SK-MEL-5 (cell line): ENCODE measurements at regions not wholly inside any gene's neighbourhood (a gene's known extent, or its start where the extent isn't known, plus 50 kb on each side); places are given as distances from the start of the nearest gene placed in this dataset.
"Not testable (repeated sequence)": the region's sequence is repeated elsewhere in the genome, so short reads cannot be mapped to it uniquely, and the experiment has no call there.

Experiments
- DNase-seq: peaks from one replicate; pipeline ENCODE4 v3.0.0-alpha.2; 2016; ENCODE audit warnings: low read depth, low spot score
- in situ Hi-C: cut with HindIII; loops from 2 replicates; pipeline ENCODE4 v1.10.0; 2016; ENCODE audit warnings: low sequenced_read_pairs, high pct_unique_total_duplicates, low pct_unique_long_range_greater_than_20kb

DNA sequence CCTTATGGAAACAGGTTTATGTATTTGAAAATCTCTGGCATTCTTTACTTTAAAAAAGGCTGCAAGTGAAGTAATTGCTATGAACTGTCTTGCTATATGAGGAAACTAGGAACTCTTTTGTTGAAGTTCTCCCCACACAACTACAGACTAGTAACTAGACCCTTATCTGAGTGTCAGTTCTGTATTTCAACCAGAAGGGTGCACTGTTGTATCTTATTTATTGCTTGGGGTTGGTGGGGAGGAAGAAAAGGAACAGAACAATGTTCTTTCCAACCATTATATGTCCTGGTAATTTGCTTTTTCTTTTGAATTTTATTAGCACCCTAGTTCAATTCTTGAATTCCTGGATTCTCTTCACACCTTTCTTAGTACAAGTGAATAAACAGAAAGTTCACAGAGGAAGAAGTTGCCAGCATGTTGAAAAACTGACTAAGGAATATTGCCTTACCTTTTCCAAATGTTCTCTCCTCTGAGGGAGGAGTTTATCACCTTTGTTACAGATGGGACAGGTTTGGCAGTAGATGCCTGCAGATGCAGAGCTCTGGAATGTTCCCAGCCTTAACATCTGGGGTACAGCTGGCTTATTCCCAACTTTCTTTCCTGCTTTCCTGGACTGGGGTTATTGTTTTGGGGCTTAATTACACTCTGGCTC is 162.4 kb upstream of the CFAP20DC start:
- peak; percentile 78 for DNase-seq
- in situ Hi-C loops: no loop called here

DNA sequence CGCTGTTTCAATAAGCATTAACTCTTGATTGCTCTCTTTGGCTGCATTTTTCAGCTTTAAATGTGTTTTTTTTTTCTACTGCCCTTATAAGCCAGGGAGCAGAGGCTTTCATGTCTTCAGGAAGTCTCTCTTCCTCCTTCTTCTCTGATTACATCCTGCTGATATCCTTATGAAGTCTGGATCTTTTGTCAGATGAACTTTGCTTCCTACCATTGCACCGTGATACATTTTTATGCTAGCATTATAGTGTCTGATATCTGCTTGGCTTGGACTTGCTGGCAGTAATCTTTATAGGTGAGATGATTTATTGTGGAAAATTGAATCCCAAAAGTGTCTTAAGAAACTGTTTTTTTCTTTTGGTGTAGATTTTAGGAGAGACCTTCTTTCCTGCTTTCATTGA is 160.4 kb upstream of the CFAP20DC start:
- DNase-seq: no peak
- in situ Hi-C loops: no loop called here

DNA sequence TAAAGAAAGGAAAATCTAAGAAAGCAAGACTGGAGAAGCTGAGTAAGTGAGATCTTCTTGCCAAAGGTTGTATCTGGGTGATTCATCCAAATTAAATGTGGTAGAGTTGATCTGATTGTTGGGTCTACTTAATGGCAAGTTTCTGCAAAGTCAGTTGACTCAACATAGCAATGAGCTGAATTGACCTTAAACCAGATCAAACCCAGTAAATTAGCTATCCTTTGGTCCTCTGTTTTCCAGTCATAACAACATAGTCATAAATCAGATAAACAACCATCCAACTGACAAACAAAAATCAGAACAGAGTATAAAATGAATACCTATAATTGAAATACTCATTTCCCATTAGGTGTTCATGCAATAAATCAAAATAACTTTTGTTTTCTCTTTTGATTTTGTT is 142.6 kb upstream of the CFAP20DC start:
- DNase-seq: no peak
- in situ Hi-C loops: no loop called here

DNA sequence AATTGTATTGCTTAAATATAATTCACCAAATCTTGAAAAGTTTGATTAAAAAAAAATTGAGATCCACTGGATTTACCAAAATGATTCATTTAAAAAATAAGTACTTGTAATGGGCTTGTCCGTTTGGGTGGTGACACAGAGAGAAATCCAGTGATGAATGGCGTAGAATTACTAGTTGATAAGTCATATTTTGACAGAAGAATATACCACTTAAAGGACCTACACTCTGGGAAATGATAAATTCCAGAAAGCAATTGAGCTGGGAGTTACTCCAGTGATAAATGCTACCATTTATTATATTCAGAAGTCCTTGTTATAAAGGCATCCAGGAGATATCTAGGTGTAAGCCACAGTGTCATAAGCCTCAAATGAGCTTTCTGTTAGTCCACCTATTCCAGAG is 141.8 kb upstream of the CFAP20DC start:
- in situ Hi-C loops: no loop called here
- no peak for DNase-seq

DNA sequence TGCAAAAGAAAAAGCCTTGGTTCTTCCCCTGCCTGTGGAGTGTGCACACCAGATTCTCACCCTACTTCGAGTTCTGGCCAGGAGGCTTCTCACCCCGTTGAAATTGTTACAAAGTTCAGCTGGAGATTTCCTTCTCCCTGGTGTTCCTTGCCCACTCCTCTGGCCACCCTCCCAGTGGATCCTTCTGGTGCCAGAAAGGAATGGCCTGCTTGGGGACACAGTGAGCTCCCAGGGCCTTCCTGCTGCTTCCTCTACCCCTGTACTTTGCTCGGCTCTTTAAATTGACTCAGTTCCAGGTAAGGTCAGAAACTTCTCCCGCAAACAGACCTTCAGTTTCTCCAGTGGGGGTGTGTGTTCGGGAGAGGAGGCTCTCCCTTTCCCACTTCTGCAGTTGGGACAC is 140.1 kb upstream of the CFAP20DC start:
- in situ Hi-C loops: no loop called here
- no peak for DNase-seq

DNA sequence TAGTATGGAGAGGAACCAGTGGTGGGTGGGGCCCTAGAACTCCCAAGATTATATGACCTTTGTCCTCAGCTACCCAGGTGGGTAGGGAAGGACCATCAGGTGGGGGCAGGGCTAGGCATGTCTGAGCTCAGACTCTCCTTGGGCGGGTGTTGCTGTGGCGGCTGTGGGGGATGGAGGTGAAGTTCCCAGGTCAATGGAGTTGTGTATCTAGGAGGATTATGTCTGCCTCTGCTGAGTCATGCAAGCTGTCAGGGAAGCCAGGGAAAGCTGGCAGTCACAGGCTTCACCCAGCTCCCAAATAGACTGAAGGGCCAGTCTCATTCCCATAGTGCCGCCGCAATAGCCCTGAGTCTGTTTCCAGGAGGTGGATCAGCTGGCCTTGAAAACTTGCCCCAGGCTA is 139.7 kb upstream of the CFAP20DC start:
- in situ Hi-C loops: no loop called here
- peak; percentile 10 for DNase-seq

DNA sequence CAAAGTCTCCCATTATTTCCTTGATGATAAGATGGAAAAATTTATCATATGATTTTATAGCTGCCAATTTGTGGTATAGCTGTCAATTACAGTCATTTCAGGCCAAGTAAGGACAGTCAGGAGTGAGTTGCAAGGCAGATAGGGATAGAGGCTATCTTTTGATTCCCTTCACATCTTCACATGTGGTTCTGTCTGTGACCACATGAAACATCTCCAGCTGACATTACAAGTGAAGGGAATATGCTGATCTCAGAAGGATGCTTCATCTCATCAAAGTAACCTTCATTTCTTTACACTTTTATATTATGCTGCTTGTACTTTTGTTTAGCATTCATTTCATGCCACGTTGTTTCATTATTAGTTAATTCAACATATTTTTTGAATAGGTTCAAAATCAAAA is 136.9 kb upstream of the CFAP20DC start:
- peak; percentile 13 for DNase-seq
- in situ Hi-C loops: no loop called here

DNA sequence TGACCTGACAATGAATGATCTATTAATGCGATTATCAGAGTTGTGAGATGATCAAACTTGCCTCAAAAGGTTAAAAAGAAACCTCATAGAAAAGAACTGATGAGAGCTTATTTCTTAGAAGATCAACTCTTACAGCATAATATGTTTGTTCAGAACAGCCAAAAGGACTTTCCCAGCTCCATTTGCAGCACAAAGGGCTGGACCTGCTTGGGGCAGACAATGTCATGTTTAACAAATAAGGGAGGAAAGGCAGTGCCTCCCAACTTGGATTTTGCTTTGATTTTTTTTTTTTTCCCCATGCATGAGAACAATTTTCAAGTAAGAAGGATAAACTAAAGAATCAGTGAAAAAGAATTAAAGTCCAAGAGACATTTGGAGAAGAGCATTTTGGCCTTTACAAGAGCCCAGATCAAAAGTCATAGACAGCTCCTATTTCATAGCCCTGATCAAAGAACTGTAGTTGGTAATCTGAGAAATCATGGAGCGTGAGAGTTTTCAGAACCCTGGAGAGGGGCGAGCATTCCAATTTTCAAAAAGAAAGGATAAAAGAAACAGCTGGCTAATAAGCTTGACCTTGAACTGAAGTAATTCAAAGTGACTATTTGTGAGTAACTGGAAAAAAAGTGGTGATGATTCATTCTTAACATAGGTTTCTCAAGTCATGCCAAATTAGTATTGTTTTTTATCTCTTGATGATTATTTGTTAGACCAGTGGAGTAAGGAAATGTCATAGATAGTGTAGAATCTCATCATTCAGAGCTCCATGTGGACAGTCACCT is 136.0 kb upstream of the CFAP20DC start:
- in situ Hi-C loops: no loop called here
- no peak for DNase-seq

DNA sequence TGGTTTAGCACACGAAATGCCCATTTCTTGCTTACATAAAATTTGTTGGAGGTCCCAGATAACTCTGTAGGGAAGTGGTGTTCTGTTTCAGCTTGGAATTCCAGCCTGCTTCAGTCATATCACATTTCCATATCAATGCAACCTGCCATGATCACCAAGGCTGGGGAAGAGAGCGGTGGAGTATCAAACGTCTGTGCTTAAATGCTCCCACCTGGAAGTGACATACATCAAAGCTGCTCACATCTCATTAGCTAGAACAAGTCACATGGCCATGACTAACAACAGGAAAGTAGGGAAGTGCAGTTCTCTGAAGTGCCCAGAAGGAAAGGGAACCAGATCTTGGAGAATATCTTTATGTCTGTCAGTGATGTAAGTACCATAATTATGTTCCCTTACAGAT is 130.2 kb upstream of the CFAP20DC start:
- no peak for DNase-seq

DNA sequence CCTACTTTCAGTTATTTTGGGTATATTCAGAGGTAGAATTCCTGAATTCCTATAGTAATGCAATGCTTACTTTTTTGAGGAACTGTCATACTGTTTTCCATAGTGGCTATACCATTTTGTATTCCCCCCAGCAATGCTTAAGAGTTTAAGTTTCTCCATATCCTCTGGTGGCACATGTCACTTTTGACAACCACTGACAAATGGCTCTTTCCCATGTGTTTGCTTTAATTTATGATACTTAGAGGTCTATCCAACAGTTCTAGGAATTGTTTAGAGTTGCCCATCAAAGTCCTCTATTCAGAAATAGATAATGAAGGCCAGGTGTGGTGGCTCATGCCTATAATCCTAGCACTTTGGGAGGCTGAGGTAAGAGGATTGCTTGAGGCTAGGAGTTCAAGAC is 128.9 kb upstream of the CFAP20DC start:
- in situ Hi-C loops: no loop called here
- no peak for DNase-seq

More for the DNA sequence above, 130.2 kb upstream of the CFAP20DC start:
- in situ Hi-C loops: no loop called here

DNA sequence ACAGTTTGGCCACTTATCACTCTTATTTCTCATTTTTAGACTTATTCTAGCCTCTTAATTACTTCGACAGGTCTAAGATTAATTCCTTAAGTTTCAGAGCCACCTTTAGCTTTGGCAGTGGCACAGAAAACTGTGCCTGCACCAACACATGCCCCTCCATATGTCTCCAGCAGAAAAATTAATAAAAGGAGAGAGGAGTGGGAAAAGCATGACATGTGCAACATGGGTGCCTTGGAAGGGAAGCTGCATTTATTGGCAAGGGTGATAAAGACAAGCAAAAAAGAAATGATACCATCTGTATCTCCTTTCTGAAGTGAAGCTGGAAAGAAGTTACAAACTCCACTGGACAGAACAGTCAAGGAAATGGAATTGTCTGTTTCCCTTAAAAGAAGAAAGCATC is 121.7 kb upstream of the CFAP20DC start:
- in situ Hi-C loops: no loop called here
- no peak for DNase-seq

DNA sequence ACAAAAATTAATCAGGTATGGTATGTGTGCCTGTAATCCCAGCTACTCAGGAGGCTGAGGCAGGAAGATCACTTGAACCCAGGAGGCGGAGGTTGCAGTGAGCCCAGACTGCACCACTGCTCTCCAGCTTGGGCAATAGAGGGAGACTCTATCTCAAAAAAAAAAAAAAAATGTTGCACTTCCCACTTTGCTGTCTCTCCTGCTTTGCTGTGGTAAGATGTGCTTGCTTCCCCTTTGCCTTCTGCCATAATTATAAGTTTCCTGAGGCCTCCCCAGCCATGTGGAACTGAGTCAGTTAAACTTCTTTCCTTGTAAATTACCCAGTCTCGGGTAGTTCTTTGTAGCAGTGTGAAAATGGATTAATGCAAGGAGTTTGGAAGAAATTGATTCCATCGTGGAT is 120.3 kb upstream of the CFAP20DC start:
- in situ Hi-C loops, DNase-seq: not testable (repeated sequence)

DNA sequence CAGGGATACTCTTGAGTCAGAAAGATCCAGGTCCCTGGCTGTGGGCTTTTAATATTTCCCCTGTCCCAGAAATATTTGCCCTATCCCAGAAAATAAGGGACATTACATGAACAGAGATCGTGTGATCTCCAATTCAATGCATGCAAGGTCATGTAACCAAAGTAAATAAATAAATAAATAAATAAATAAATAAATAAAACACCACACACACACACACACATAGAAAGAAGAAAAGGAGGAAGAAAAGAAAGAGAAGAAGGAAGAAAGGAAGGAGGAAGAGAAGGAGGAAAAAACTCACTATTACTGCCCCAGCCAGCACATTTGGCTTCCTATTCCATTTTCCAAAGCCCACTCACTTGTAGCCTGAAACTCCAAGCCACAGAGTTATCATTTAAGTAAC is 117.9 kb upstream of the CFAP20DC start:
- in situ Hi-C loops: no loop called here
- DNase-seq: no peak

DNA sequence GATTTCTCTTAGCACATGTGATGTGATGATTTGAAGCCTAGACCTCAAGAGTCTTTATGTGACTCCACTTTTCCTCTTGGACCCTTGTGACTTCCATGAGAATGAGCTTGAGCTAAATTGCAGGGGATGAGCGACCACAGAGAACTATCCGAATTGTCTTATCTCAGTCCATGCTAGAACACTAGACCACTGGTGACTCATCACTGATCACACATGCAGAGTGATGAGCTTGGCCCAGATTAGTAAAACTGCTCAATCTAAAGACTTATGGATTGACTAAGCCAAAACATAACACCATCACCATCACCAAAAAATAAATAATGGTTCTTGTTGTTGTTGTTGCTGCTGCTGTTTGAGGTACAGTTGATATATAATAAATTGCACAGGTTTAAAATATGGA is 114.1 kb upstream of the CFAP20DC start:
- in situ Hi-C loops: no loop called here
- DNase-seq: no peak

DNA sequence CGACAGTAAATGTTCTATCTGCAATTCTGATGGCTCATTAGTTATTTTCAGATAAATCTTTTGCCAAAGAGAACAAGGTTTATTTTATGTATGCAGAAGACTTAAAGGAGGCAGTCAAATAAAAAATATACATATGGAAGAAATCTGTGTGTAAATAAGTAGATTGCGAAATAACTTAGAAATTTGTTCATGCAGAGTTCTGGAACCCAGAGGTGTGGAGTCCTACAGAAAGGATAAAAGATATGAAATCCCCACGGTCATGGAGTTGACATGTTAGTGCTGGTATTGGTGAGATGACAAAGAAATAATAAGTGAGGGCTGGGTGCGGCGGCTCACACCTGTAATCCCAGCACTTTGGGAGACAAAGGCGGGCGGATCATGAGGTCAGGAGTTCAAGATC is 111.2 kb upstream of the CFAP20DC start:
- in situ Hi-C loops: no loop called here
- no peak for DNase-seq

DNA sequence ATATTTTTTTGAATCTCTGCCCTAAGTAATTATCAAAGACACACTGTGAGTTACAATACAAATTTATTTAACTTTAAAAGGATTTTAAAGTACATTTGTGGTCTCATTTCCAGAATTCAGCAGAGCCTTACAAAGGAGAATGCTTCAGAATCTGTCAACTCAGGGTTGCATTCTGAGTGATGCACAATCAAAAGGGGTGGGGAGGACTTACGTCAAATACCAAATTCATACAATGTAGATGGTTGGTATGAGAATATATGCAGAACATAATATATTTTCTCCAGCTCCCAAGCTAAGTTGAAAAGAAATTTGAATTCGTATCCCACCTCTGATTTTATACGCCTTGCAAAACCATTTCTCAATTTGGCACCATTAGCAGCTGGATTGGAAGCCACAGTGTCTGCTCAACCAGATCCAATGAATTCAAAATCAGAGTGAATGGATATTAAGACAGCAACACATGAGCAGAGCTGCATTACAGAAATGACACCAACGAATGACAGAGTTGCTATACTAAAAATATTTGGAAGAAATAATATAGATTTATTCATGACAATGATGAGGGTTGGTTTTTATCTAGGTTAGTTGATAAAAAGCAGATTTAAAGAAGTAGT is 110.4 kb upstream of the CFAP20DC start:
- no peak for DNase-seq
- in situ Hi-C loops: no loop called here

DNA sequence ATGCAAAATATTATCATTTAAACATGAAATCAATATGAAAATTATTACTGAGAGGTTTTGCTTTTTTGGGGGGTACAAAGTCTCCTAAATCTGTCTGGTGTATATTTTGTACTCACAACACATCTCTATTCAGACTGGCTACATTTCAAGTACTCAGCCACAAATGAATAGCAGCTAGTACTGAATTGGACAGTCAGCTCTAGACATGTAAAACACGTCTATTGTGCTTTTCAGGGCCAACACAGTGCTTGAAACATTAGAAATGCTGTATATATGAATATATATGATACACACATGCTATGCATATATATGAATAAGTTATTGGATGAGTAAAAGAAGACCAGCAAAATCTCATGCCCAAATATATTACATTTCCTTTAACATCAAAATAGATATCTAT is 103.8 kb upstream of the CFAP20DC start:
- DNase-seq: no peak
- in situ Hi-C loops: no loop called here

DNA sequence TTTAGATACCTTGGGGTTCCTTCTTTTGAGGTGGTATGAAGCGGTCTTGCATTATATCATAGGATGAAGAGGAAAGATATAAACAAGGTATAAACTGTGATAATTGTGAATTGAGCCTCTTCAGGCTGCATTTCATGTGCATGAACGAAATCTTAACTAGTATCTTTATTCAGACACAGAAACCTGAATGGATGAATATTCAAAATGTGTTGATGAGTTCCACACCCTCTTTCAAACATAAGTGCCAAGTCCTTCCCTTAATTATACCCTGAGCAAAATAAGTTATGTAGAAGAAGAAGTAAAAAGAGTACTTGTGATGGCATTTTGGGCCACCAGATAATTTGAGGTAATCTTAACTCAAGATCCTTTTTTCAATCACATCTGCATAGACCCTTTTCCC is 103.1 kb upstream of the CFAP20DC start:
- DNase-seq: no peak
- in situ Hi-C loops: no loop called here

DNA sequence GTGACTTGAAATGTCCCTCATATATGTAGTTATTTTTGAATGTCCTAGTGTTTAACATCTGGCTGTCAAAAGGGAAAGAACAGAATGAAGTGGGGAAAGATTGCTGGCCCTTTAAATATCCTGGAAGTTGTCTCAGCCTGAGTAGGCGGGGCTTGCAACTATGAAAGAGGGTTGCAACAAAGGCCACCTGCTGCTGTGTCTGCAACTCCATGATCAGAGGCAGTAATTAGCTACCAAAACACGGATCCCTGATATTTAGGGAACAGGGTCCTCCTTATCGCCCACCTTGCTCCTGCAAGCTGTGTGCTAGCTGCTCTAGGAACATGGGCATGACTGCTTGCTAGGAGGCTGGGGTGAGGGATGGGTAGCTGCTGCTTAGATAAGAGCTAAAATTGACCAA is 100.2 kb upstream of the CFAP20DC start:
- peak; percentile 24 for DNase-seq
- in situ Hi-C loops: no loop called here
